Neuron (in vitro differentiated cells): ENCODE measurements at regions not wholly inside any gene's neighbourhood (a gene's known extent, or its start where the extent isn't known, plus 50 kb on each side); places are given as distances from the start of the nearest gene placed in this dataset.

Experiments
- H2AFZ ChIP-seq: one replicate; pipeline ENCODE4 v1.6.1; 2013; ENCODE audit warnings: low read depth, mild to moderate bottlenecking, inconsistent platforms, low read length, moderate library complexity
- H3K27me3 ChIP-seq: one replicate; pipeline ENCODE4 v1.6.1; 2013; ENCODE audit warnings: low read length; ENCODE audit not compliant: insufficient read depth
- H3K36me3 ChIP-seq: one replicate; pipeline ENCODE4 v1.6.1; 2013; ENCODE audit warnings: low read length; ENCODE audit not compliant: insufficient read depth
- H3K4me1 ChIP-seq: one replicate; pipeline ENCODE4 v1.6.1; 2013; ENCODE audit warnings: low read length; ENCODE audit not compliant: insufficient read depth
- H3K4me3 ChIP-seq: 2 replicates; pipeline ENCODE4 v1.5.1; 2013; ENCODE audit warnings: mild to moderate bottlenecking, low read length, moderate library complexity
- H3K9me3 ChIP-seq: one replicate; pipeline ENCODE4 v1.6.1; 2013; ENCODE audit warnings: low read length

- H3K9me3 ChIP-seq: no peaks in the 10 kb centered on the region
- H3K4me1 ChIP-seq: peaks cover 2% of the 10 kb centered on the region
- H3K4me3 ChIP-seq: no peak overlapping the region
- no peak overlapping the region for H2AFZ ChIP-seq
- H3K27me3 ChIP-seq: no peaks in the 10 kb centered on the region
- H3K36me3 ChIP-seq: no peaks in the 10 kb centered on the region
Measured at GRCh38 chr4:157459785-157460184, 239.3 kb downstream of the GRIA2 start.

GRCh38 chr4:157447195-157447594 is 226.7 kb downstream of the GRIA2 start:
- Histone ChIP-seq H2AFZ (no peak overlapping the region), H3K36me3 (no peaks in the 10 kb centered on the region), H3K9me3 (no peaks in the 10 kb centered on the region), H3K27me3 (no peaks in the 10 kb centered on the region), H3K4me1 (no peaks in the 10 kb centered on the region), H3K4me3 (no peak overlapping the region)

- Histone ChIP-seq H3K4me1 (no peaks in the 10 kb centered on the region), H3K9me3 (no peaks in the 10 kb centered on the region), H3K36me3 (no peaks in the 10 kb centered on the region), H3K4me3 (no peak overlapping the region), H3K27me3 (no peaks in the 10 kb centered on the region), H2AFZ (no peak overlapping the region)
Measured at GRCh38 chr4:157444014-157444413, 223.5 kb downstream of the GRIA2 start.

GRCh38 chr4:157443537-157443936 is 223.0 kb downstream of the GRIA2 start:
- no peaks in the 10 kb centered on the region for H3K36me3 ChIP-seq
- H3K9me3 ChIP-seq: no peaks in the 10 kb centered on the region
- no peak overlapping the region for H3K4me3 ChIP-seq
- H3K27me3 ChIP-seq: no peaks in the 10 kb centered on the region
- no peaks in the 10 kb centered on the region for H3K4me1 ChIP-seq
- H2AFZ ChIP-seq: no peak overlapping the region

- H3K4me1 ChIP-seq: peaks cover 3% of the 10 kb centered on the region
- no peaks in the 10 kb centered on the region for H3K27me3 ChIP-seq
- no peak overlapping the region for H2AFZ ChIP-seq
- no peaks in the 10 kb centered on the region for H3K36me3 ChIP-seq
- no peaks in the 10 kb centered on the region for H3K9me3 ChIP-seq
- H3K4me3 ChIP-seq: no peak overlapping the region
Measured at GRCh38 chr4:157425897-157426296, 205.4 kb downstream of the GRIA2 start.

- Histone ChIP-seq H3K4me3 (no peak overlapping the region), H3K27me3 (no peaks in the 10 kb centered on the region), H3K36me3 (no peaks in the 10 kb centered on the region), H2AFZ (no peak overlapping the region), H3K9me3 (no peaks in the 10 kb centered on the region), H3K4me1 (peaks cover 3% of the 10 kb centered on the region)
Measured at GRCh38 chr4:157423526-157424020, 203.0 kb downstream of the GRIA2 start.

- no peaks in the 10 kb centered on the region for H3K27me3 ChIP-seq
- no peaks in the 10 kb centered on the region for H3K36me3 ChIP-seq
- peaks cover 3% of the 10 kb centered on the region for H3K4me1 ChIP-seq
- no peak overlapping the region for H3K4me3 ChIP-seq
- no peaks in the 10 kb centered on the region for H3K9me3 ChIP-seq
- no peak overlapping the region for H2AFZ ChIP-seq
Measured at GRCh38 chr4:157421365-157421764, 200.8 kb downstream of the GRIA2 start.
